ENCODE measurements at regions not wholly inside any gene's neighbourhood (a gene's known extent, or its start where the extent isn't known, plus 50 kb on each side); places are given as distances from the start of the nearest gene placed in this dataset.

DNA sequence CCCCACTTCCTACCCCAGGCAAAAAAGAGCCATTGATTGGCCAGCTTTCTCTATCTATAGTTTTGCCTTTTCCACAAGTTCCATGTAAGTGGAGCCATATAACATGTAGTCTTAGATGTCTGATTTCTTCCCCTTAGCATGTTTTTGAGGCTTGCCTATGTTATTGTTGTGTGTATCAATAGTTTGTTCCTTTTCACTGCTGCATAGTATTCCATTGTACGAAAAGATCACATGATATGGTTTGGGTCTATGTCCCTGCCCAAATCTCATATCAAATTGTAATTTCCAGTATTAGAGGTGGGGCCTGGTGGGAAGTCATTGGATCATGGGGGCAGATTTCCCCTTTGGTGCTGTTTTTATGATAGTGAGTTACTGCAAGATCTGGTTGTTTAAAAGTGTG is 93.6 kb upstream of the RFLNA start:
- Histone ChIP-seq H3K9me3 (ENCODE audit: low read length) (no peaks in the 10 kb centered on the region), H4K20me1 (ENCODE audit: insufficient read depth) (no peaks in the 10 kb centered on the region), H3K27ac (ENCODE audit: low read length) (no peak overlapping the region), H2AFZ (ENCODE audit: low read depth, low read length) (no peak overlapping the region), H3K4me3 (ENCODE audit: low read length) (no peak overlapping the region), H3K36me3 (ENCODE audit: insufficient read depth, low read length) (no peaks in the 10 kb centered on the region), H3F3A (ENCODE audit: insufficient read depth, low read length, poor library complexity, severe bottlenecking) (no peaks in the 10 kb centered on the region), H3K79me2 (replicated peaks; ENCODE audit: insufficient read depth, low read length) (no peaks in the 10 kb centered on the region), H3K27me3 (ENCODE audit: insufficient read depth, low read depth, low read length) (no peaks in the 10 kb centered on the region), H3K9me2 (ENCODE audit: insufficient read depth, low read length) (no peaks in the 10 kb centered on the region), H3K9ac (ENCODE audit: low read length) (no peak overlapping the region), H3K4me2 (ENCODE audit: low read length) (no peak overlapping the region)
- no peak for TF ChIP-seq RAD21 (conservative IDR thresholded peaks at IDR 0.05)
- no peak for TF ChIP-seq MXI1 (conservative IDR thresholded peaks at IDR 0.05; ENCODE audit: poor library complexity, severe bottlenecking)
- TF ChIP-seq SMC3 (conservative IDR thresholded peaks at IDR 0.05; ENCODE audit: poor library complexity), result no peak
- no peak for TF ChIP-seq REST (IDR thresholded peaks at IDR 0.05; ENCODE audit: borderline replicate concordance)
- no peak for TF ChIP-seq TAF1 (IDR thresholded peaks at IDR 0.05; ENCODE audit: low read depth)
- no peak for TF ChIP-seq POLR2AphosphoS5 (IDR thresholded peaks at IDR 0.05)
- no peak for TF ChIP-seq EP300 (conservative IDR thresholded peaks at IDR 0.05; ENCODE audit: poor library complexity, severe bottlenecking)
- TF ChIP-seq, protein P1, sequence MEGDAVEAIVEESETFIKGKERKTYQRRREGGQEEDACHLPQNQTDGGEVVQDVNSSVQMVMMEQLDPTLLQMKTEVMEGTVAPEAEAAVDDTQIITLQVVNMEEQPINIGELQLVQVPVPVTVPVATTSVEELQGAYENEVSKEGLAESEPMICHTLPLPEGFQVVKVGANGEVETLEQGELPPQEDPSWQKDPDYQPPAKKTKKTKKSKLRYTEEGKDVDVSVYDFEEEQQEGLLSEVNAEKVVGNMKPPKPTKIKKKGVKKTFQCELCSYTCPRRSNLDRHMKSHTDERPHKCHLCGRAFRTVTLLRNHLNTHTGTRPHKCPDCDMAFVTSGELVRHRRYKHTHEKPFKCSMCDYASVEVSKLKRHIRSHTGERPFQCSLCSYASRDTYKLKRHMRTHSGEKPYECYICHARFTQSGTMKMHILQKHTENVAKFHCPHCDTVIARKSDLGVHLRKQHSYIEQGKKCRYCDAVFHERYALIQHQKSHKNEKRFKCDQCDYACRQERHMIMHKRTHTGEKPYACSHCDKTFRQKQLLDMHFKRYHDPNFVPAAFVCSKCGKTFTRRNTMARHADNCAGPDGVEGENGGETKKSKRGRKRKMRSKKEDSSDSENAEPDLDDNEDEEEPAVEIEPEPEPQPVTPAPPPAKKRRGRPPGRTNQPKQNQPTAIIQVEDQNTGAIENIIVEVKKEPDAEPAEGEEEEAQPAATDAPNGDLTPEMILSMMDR (IDR thresholded peaks at IDR 0.05; ENCODE audit: poor library complexity, severe bottlenecking), result no peak

GRCh38 chr12:124203176-124203575 is 91.7 kb upstream of the RFLNA start:
- H3K27me3 ChIP-seq (ENCODE audit: insufficient read depth, low read depth, low read length), result no peaks in the 10 kb centered on the region

More at GRCh38 chr12:124203176-124203575, 91.7 kb upstream of the RFLNA start:
- no peak overlapping the region for H3K27ac ChIP-seq (ENCODE audit: low read length)
- no peak overlapping the region for H2AFZ ChIP-seq (ENCODE audit: low read depth, low read length)
- no peak overlapping the region for H3K4me2 ChIP-seq (ENCODE audit: low read length)
- no peak overlapping the region for H3K9ac ChIP-seq (ENCODE audit: low read length)
- H3K36me3 ChIP-seq (ENCODE audit: insufficient read depth, low read length), result no peaks in the 10 kb centered on the region
- no peaks in the 10 kb centered on the region for H3K9me2 ChIP-seq (ENCODE audit: insufficient read depth, low read length)
- H3K79me2 ChIP-seq (replicated peaks; ENCODE audit: insufficient read depth, low read length), result no peaks in the 10 kb centered on the region
- no peak for TF ChIP-seq POLR2AphosphoS5 (IDR thresholded peaks at IDR 0.05)
- no peak for TF ChIP-seq MXI1 (conservative IDR thresholded peaks at IDR 0.05; ENCODE audit: poor library complexity, severe bottlenecking)
- TF ChIP-seq, protein P1 (IDR thresholded peaks at IDR 0.05; ENCODE audit: poor library complexity, severe bottlenecking), result no peak
- TF ChIP-seq RAD21 (conservative IDR thresholded peaks at IDR 0.05), result no peak
- TF ChIP-seq REST (IDR thresholded peaks at IDR 0.05; ENCODE audit: borderline replicate concordance), result no peak
- TF ChIP-seq EP300 (conservative IDR thresholded peaks at IDR 0.05; ENCODE audit: poor library complexity, severe bottlenecking), result no peak
- TF ChIP-seq TAF1 (IDR thresholded peaks at IDR 0.05; ENCODE audit: low read depth), result no peak
- TF ChIP-seq SMC3 (conservative IDR thresholded peaks at IDR 0.05; ENCODE audit: poor library complexity), result no peak
- no peak for TF ChIP-seq EZH2 (IDR thresholded peaks at IDR 0.05; ENCODE audit: borderline replicate concordance, insufficient read depth, low read length, poor library complexity, severe bottlenecking)
- H3F3A ChIP-seq (ENCODE audit: insufficient read depth, low read length, poor library complexity, severe bottlenecking), result no peaks in the 10 kb centered on the region
- no peaks in the 10 kb centered on the region for H4K20me1 ChIP-seq (ENCODE audit: insufficient read depth)
- H3K4me3 ChIP-seq (ENCODE audit: low read length), result no peak overlapping the region
- H3K9me3 ChIP-seq (ENCODE audit: low read length), result no peaks in the 10 kb centered on the region

Measured in neural cell (in vitro differentiated cells).